ENCODE measurements at regions not wholly inside any gene's neighbourhood (a gene's known extent, or its start where the extent isn't known, plus 50 kb on each side); places are given as distances from the start of the nearest gene placed in this dataset.

GRCh38 chr3:71872256-71872655 lies 87.3 kb upstream of the PROK2 start:
- no peaks in the 10 kb centered on the region for H3K27me3 ChIP-seq (ENCODE audit: insufficient read depth, poor library complexity, severe bottlenecking)
- TF ChIP-seq CTCF (IDR thresholded peaks at IDR 0.05; ENCODE audit: poor library complexity, severe bottlenecking), result no peak
- H3K9me3 ChIP-seq (ENCODE audit: severe bottlenecking), result no peaks in the 10 kb centered on the region
- no peaks in the 10 kb centered on the region for H3K36me3 ChIP-seq (ENCODE audit: low read depth)
- ATAC-seq (ENCODE audit: low read depth) (no peak), DNase-seq (ENCODE audit: low spot score) (no peak)
- no peaks in the 10 kb centered on the region for H3K4me1 ChIP-seq (ENCODE audit: insufficient read depth, poor library complexity, severe bottlenecking)
- no peak overlapping the region for H3K4me3 ChIP-seq (ENCODE audit: severe bottlenecking)
- H3K27ac ChIP-seq (ENCODE audit: poor library complexity, severe bottlenecking), result no peak overlapping the region

- Histone ChIP-seq H3K4me3 (ENCODE audit: severe bottlenecking) (no peak overlapping the region), H3K27me3 (ENCODE audit: insufficient read depth, poor library complexity, severe bottlenecking) (no peaks in the 10 kb centered on the region), H3K27ac (ENCODE audit: poor library complexity, severe bottlenecking) (no peak overlapping the region), H3K4me1 (ENCODE audit: insufficient read depth, poor library complexity, severe bottlenecking) (no peaks in the 10 kb centered on the region), H3K9me3 (ENCODE audit: severe bottlenecking) (no peaks in the 10 kb centered on the region), H3K36me3 (ENCODE audit: low read depth) (no peaks in the 10 kb centered on the region)
- no peak for TF ChIP-seq CTCF (IDR thresholded peaks at IDR 0.05; ENCODE audit: poor library complexity, severe bottlenecking)
- ATAC-seq (ENCODE audit: low read depth) (no peak), DNase-seq (ENCODE audit: low spot score) (no peak)
Measured at GRCh38 chr3:71870966-71871512, 86.1 kb upstream of the PROK2 start.

GRCh38 chr3:71868876-71869275 lies 83.9 kb upstream of the PROK2 start:
- Histone ChIP-seq H3K27me3 (ENCODE audit: insufficient read depth, poor library complexity, severe bottlenecking) (no peaks in the 10 kb centered on the region), H3K36me3 (ENCODE audit: low read depth) (no peaks in the 10 kb centered on the region), H3K9me3 (ENCODE audit: severe bottlenecking) (no peaks in the 10 kb centered on the region), H3K4me1 (ENCODE audit: insufficient read depth, poor library complexity, severe bottlenecking) (no peaks in the 10 kb centered on the region), H3K27ac (ENCODE audit: poor library complexity, severe bottlenecking) (no peak overlapping the region), H3K4me3 (ENCODE audit: severe bottlenecking) (no peak overlapping the region)
- TF ChIP-seq CTCF (IDR thresholded peaks at IDR 0.05; ENCODE audit: poor library complexity, severe bottlenecking), result no peak
- no peak for ATAC-seq (ENCODE audit: low read depth)
- no peak for DNase-seq (ENCODE audit: low spot score)

GRCh38 chr3:71865727-71866126 lies 80.8 kb upstream of the PROK2 start:
- ATAC-seq (ENCODE audit: low read depth) (no peak), DNase-seq (ENCODE audit: low spot score) (no peak)
- Histone ChIP-seq H3K9me3 (ENCODE audit: severe bottlenecking) (no peaks in the 10 kb centered on the region), H3K4me3 (ENCODE audit: severe bottlenecking) (no peak overlapping the region), H3K4me1 (ENCODE audit: insufficient read depth, poor library complexity, severe bottlenecking) (no peaks in the 10 kb centered on the region), H3K27me3 (ENCODE audit: insufficient read depth, poor library complexity, severe bottlenecking) (peaks cover 5% of the 10 kb centered on the region), H3K36me3 (ENCODE audit: low read depth) (no peaks in the 10 kb centered on the region), H3K27ac (ENCODE audit: poor library complexity, severe bottlenecking) (no peak overlapping the region)
- TF ChIP-seq CTCF (IDR thresholded peaks at IDR 0.05; ENCODE audit: poor library complexity, severe bottlenecking), result no peak

GRCh38 chr3:71863563-71864190 lies 78.7 kb upstream of the PROK2 start:
- H3K36me3 ChIP-seq (ENCODE audit: low read depth), result no peaks in the 10 kb centered on the region
- no peak overlapping the region for H3K4me3 ChIP-seq (ENCODE audit: severe bottlenecking)
- peaks cover 5% of the 10 kb centered on the region for H3K27me3 ChIP-seq (ENCODE audit: insufficient read depth, poor library complexity, severe bottlenecking)
- DNase-seq (ENCODE audit: low spot score) (no peak), ATAC-seq (ENCODE audit: low read depth) (no peak)
- no peak overlapping the region for H3K27ac ChIP-seq (ENCODE audit: poor library complexity, severe bottlenecking)
- no peaks in the 10 kb centered on the region for H3K9me3 ChIP-seq (ENCODE audit: severe bottlenecking)
- no peak for TF ChIP-seq CTCF (IDR thresholded peaks at IDR 0.05; ENCODE audit: poor library complexity, severe bottlenecking)
- no peaks in the 10 kb centered on the region for H3K4me1 ChIP-seq (ENCODE audit: insufficient read depth, poor library complexity, severe bottlenecking)
